ENCODE measurements at regions not wholly inside any gene's neighbourhood (a gene's known extent, or its start where the extent isn't known, plus 50 kb on each side); places are given as distances from the start of the nearest gene placed in this dataset.

GRCh38 chr3:80241791-80242190, 474.0 kb upstream of the ROBO1 start:
- Mint-ChIP-seq H3K9me3 (peaks cover 5% of the 10 kb centered on the region), H3K4me1 (no peaks in the 10 kb centered on the region), H3K36me3 (no peaks in the 10 kb centered on the region), H3K27me3 (no peaks in the 10 kb centered on the region), H3K27ac (no peak overlapping the region), H3K4me3 (no peak overlapping the region)
- no peak for DNase-seq

GRCh38 chr3:80239301-80239700, 471.5 kb upstream of the ROBO1 start:
- Mint-ChIP-seq H3K9me3 (peaks cover 3% of the 10 kb centered on the region), H3K27ac (no peak overlapping the region), H3K4me1 (no peaks in the 10 kb centered on the region), H3K36me3 (no peaks in the 10 kb centered on the region), H3K4me3 (no peak overlapping the region), H3K27me3 (no peaks in the 10 kb centered on the region)
- DNase-seq = no peak

- Mint-ChIP-seq H3K4me3 (no peak overlapping the region), H3K36me3 (no peaks in the 10 kb centered on the region), H3K27me3 (no peaks in the 10 kb centered on the region), H3K4me1 (no peaks in the 10 kb centered on the region), H3K27ac (no peak overlapping the region), H3K9me3 (peaks cover 6% of the 10 kb centered on the region)
- DNase-seq = no peak
These were observed 470.8 kb upstream of the ROBO1 start for GRCh38 chr3:80238606-80239005.

- Mint-ChIP-seq H3K27ac (no peak overlapping the region), H3K36me3 (no peaks in the 10 kb centered on the region), H3K27me3 (no peaks in the 10 kb centered on the region), H3K4me3 (no peak overlapping the region), H3K4me1 (no peaks in the 10 kb centered on the region), H3K9me3 (peaks cover 5% of the 10 kb centered on the region)
- no peak for DNase-seq
These were observed 470.4 kb upstream of the ROBO1 start for GRCh38 chr3:80238152-80238551.

- Mint-ChIP-seq H3K27me3 (no peaks in the 10 kb centered on the region), H3K36me3 (no peaks in the 10 kb centered on the region), H3K4me1 (no peaks in the 10 kb centered on the region), H3K27ac (no peak overlapping the region), H3K9me3 (peaks cover 3% of the 10 kb centered on the region), H3K4me3 (no peak overlapping the region)
- no peak for DNase-seq
These were observed 466.9 kb upstream of the ROBO1 start for GRCh38 chr3:80234706-80235105.

- H3K27ac Mint-ChIP-seq = no peak overlapping the region
- peaks cover 3% of the 10 kb centered on the region for H3K9me3 Mint-ChIP-seq
- no peaks in the 10 kb centered on the region for H3K36me3 Mint-ChIP-seq
- no peak for DNase-seq
- H3K4me3 Mint-ChIP-seq = no peak overlapping the region
- H3K27me3 Mint-ChIP-seq = no peaks in the 10 kb centered on the region
- no peaks in the 10 kb centered on the region for H3K4me1 Mint-ChIP-seq
These were observed 465.8 kb upstream of the ROBO1 start for GRCh38 chr3:80233576-80233975.

- Mint-ChIP-seq H3K27me3 (no peaks in the 10 kb centered on the region), H3K4me1 (no peaks in the 10 kb centered on the region), H3K4me3 (no peak overlapping the region), H3K36me3 (no peaks in the 10 kb centered on the region), H3K9me3 (peaks cover 3% of the 10 kb centered on the region), H3K27ac (no peak overlapping the region)
- no peak for DNase-seq
These were observed 465.0 kb upstream of the ROBO1 start for GRCh38 chr3:80232760-80233159.

- H3K4me1 Mint-ChIP-seq = no peaks in the 10 kb centered on the region
- no peaks in the 10 kb centered on the region for H3K36me3 Mint-ChIP-seq
- no peaks in the 10 kb centered on the region for H3K27me3 Mint-ChIP-seq
- no peak overlapping the region for H3K27ac Mint-ChIP-seq
- no peak overlapping the region for H3K4me3 Mint-ChIP-seq
- DNase-seq = no peak
- H3K9me3 Mint-ChIP-seq = peaks cover 4% of the 10 kb centered on the region
These were observed 463.2 kb upstream of the ROBO1 start for GRCh38 chr3:80230962-80231361.

- Mint-ChIP-seq H3K27ac (no peak overlapping the region), H3K4me1 (no peaks in the 10 kb centered on the region), H3K27me3 (no peaks in the 10 kb centered on the region), H3K9me3 (peaks cover 4% of the 10 kb centered on the region), H3K4me3 (no peak overlapping the region), H3K36me3 (no peaks in the 10 kb centered on the region)
- no peak for DNase-seq
These were observed 459.4 kb upstream of the ROBO1 start for GRCh38 chr3:80227216-80227615.

- Mint-ChIP-seq H3K9me3 (peaks cover 2% of the 10 kb centered on the region), H3K27me3 (no peaks in the 10 kb centered on the region), H3K27ac (no peak overlapping the region), H3K36me3 (no peaks in the 10 kb centered on the region), H3K4me3 (no peak overlapping the region), H3K4me1 (no peaks in the 10 kb centered on the region)
- no peak for DNase-seq
These were observed 447.4 kb upstream of the ROBO1 start for GRCh38 chr3:80215191-80215590.

- H3K27ac Mint-ChIP-seq = no peak overlapping the region
- H3K9me3 Mint-ChIP-seq = peaks cover 6% of the 10 kb centered on the region
- no peaks in the 10 kb centered on the region for H3K27me3 Mint-ChIP-seq
- H3K36me3 Mint-ChIP-seq = no peaks in the 10 kb centered on the region
- H3K4me3 Mint-ChIP-seq = no peak overlapping the region
- H3K4me1 Mint-ChIP-seq = no peaks in the 10 kb centered on the region
- DNase-seq = no peak
These were observed 445.3 kb upstream of the ROBO1 start for GRCh38 chr3:80213086-80213485.

GRCh38 chr3:80192936-80193335, 425.1 kb upstream of the ROBO1 start:
- Mint-ChIP-seq H3K27ac (no peak overlapping the region), H3K27me3 (no peaks in the 10 kb centered on the region), H3K4me3 (no peak overlapping the region), H3K9me3 (peaks cover 9% of the 10 kb centered on the region), H3K4me1 (no peaks in the 10 kb centered on the region), H3K36me3 (no peaks in the 10 kb centered on the region)
- no peak for DNase-seq

- H3K4me1 Mint-ChIP-seq = no peaks in the 10 kb centered on the region
- H3K36me3 Mint-ChIP-seq = no peaks in the 10 kb centered on the region
- peaks cover 1% of the 10 kb centered on the region for H3K9me3 Mint-ChIP-seq
- no peak overlapping the region for H3K27ac Mint-ChIP-seq
- no peak for DNase-seq
- H3K4me3 Mint-ChIP-seq = no peak overlapping the region
- H3K27me3 Mint-ChIP-seq = no peaks in the 10 kb centered on the region
These were observed 422.3 kb upstream of the ROBO1 start for GRCh38 chr3:80190051-80190450.

- Mint-ChIP-seq H3K27me3 (no peaks in the 10 kb centered on the region), H3K36me3 (no peaks in the 10 kb centered on the region), H3K27ac (no peak overlapping the region), H3K4me1 (no peaks in the 10 kb centered on the region), H3K4me3 (no peak overlapping the region), H3K9me3 (peaks cover 3% of the 10 kb centered on the region)
- no peak for DNase-seq
These were observed 420.2 kb upstream of the ROBO1 start for GRCh38 chr3:80187981-80188380.

GRCh38 chr3:80159990-80160506, 392.2 kb upstream of the ROBO1 start:
- Mint-ChIP-seq H3K27me3 (no peaks in the 10 kb centered on the region), H3K4me1 (no peaks in the 10 kb centered on the region), H3K27ac (no peak overlapping the region), H3K36me3 (no peaks in the 10 kb centered on the region), H3K9me3 (peaks cover 2% of the 10 kb centered on the region), H3K4me3 (no peak overlapping the region)
- DNase-seq = no peak

GRCh38 chr3:80158332-80158731, 390.5 kb upstream of the ROBO1 start:
- Mint-ChIP-seq H3K27ac (no peak overlapping the region), H3K4me3 (no peak overlapping the region), H3K9me3 (no peaks in the 10 kb centered on the region)

GRCh38 chr3:80157546-80157945, 389.7 kb upstream of the ROBO1 start:
- Mint-ChIP-seq H3K9me3 (peaks cover under 1% of the 10 kb centered on the region), H3K4me1 (no peaks in the 10 kb centered on the region), H3K36me3 (no peaks in the 10 kb centered on the region), H3K4me3 (no peak overlapping the region), H3K27ac (no peak overlapping the region), H3K27me3 (no peaks in the 10 kb centered on the region)
- no peak for DNase-seq

More at GRCh38 chr3:80158332-80158731, 390.5 kb upstream of the ROBO1 start:
- Mint-ChIP-seq H3K36me3 (no peaks in the 10 kb centered on the region), H3K4me1 (no peaks in the 10 kb centered on the region), H3K27me3 (no peaks in the 10 kb centered on the region)
- DNase-seq = no peak
